HG02678 (cell line): ENCODE measurements at regions not wholly inside any gene's neighbourhood (a gene's known extent, or its start where the extent isn't known, plus 50 kb on each side); places are given as distances from the start of the nearest gene placed in this dataset.
"Not testable (repeated sequence)": the region's sequence is repeated elsewhere in the genome, so short reads cannot be mapped to it uniquely, and the experiment has no call there.

ENCODE experiments used
- ATAC-seq: cut with Tn5 transposase; IDR thresholded peaks from one replicate; pipeline ENCODE4 v1.9.1; 2021; ENCODE audit warnings: mild to moderate bottlenecking, moderate library complexity; ENCODE audit not compliant: unreplicated experiment

DNA sequence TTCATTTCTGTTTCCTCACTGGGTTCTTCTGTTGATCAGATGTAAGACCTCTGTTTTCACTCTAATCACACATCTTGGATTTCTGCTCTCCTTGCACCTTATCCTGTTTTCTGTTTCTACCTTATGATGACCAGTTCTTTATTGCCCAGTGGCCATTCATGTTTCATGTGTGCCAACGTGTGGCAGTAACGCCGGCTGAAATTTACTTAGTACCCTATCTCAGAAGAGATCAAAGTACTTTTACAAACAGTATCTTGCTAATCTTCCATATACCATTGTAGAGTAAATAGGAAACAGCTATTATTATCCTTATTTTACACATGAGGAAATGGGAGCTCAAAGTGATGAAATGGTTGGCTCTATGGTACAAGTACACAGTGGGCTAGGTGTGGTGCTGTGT is 74.0 kb downstream of the GATA3 start:
- no peak for ATAC-seq

DNA sequence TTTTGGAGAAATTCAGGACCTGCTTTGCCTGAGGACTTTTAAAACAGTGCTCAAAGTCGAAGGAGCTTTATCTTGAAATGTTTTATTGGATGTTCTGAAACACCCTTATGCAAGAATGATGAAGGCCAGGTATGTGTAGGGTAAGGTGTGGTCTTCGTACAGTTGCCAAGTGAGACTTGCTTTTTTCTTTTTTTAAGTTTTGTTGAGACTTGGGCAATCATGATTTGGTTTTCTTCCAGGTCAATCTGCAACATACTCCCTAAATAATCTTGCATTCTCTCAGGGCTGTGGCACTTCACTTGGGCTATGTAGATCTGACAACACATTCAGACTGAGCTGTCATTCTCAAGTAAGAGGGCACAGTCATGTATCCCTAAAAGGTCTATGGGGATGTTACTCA is 75.0 kb downstream of the GATA3 start:
- no peak for ATAC-seq

DNA sequence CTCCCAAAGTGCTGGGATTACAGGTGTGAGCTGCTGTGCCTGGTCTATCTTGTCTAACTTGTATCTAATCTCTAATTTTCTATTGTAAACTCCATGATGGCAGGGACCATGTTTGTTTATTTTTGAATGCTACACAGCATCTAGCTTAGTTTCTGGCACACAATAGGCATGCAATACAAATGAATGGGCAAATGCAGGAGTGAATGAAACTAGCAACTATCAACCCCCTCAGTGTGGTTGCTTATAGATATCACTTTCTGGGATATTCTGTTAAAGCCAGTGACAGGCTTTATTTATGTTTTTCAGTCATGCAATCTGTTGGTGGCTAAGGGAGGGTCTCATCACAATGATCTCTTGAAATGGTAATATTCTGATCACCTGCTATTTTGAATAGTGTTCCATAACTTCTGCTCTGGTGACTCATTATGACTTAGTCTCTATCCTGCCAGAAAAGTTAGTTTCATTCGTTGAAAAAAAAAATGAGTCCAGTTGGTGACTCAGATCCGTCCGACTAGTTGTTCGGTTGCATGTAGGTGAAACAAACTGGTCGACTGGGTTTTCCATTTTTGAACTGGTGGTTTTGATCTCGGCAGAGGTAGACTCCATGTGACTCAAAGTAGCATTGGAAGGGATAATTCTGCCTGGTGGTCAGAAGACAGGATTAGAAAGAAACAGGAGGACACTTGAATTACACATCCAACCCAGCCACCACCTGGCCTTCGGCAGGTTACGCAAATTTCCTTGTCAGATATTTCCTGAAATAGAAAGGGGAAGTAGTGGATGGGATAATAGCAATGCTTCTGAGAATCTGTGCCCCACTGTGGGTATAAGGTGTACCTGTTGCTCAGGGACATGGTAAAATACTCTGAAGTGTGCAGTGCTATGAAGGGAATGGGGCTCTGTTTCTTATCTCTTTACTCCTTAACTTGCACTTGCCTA is 76.8 kb downstream of the GATA3 start:
- ATAC-seq: peak; percentile 46

DNA sequence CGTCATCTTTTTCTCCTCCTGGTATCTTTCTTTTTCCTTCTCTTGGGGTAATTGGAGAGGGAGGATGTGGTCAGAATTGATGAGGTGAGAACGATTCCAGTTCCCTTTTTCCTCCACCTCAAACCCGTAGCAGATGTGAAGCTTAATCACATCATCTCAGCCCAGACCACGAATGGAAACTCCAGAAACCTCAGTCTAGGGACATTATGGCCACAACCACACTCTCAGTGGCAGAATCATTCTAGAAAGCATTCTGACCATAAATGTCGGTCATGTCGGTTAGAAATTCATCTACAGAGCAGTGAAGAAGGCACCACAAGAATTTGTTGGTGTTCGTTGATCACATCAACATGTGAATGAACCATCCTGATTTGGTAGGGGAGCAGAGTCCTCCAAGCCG is 78.7 kb downstream of the GATA3 start:
- ATAC-seq: peak; percentile 67

DNA sequence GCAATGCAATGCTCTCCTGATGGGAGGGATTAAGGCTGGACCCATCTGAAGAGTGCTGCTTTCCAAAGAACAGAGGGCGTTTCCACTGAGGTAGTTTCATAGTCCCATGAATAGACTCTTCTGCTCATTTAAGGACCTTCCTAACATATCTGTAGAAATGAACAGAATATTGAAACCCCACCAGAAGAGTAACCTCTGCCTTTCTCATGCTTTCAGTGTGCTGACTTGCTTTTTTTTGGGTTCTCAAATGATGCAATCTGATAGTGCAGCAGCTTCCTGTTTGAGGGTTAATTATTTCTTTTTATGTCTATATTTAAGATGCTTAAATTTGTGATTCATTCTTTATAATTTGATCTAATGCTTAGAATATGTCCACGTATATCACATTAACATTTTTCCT is 82.2 kb downstream of the GATA3 start:
- ATAC-seq: no peak

DNA sequence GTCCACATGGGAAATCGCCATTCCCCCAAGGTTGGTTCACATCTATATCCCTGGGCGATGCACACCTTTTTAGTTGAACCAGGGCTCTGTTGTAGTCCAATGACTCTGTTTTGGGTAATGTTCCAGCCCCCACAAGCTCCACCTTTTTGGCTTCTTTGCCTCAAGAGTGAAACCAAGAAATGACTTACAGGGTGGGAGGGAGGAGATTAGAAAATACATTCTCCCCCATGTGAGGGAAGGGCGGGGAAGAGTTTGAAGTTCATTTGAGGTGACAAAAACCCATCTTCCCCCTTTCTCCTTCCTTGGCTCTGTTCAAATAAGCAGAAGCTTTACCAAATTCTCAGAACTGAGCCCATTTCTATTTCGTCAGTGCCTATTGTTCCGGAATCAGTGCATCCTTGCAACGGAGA is 82.8 kb downstream of the GATA3 start:
- ATAC-seq: no peak

DNA sequence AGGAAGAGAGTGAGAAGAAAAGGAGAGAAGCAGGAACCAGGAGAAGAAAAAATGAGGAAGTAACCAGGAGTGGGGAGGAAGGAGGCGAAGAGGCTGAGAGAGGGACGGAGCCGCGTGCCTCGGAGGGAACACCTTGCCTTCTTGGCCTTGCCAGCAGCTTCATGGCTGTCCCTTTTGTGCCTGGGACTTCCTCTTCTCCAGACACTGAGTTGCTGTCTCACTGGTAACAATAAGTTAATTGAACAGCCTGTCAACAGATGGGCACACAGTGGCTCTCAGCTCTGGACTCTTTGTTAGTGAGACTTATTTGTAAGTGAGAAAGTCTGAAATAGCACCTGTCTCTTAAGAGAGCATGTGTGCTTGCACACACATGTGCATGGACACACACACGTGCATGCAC is 83.2 kb downstream of the GATA3 start:
- peak; percentile 28 for ATAC-seq

DNA sequence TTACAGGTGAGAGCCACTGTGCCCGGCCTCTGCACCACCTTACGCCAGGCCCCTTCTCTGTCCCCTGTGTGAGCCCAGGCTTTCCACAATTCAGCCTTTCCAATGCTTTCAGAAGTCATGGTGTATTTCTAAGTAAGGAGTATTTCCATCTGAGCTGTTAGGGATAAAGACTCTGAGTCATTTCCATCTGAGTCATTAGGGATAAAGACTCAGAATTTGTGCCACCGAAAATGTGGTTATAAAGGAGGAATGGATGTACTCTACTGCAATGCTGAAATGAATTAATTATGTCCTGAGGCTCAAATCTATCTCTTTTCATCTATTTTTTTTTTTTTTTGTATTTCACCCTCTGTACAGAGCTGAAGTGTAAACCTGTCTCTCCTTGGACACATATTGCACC is 84.0 kb downstream of the GATA3 start:
- ATAC-seq: no peak

DNA sequence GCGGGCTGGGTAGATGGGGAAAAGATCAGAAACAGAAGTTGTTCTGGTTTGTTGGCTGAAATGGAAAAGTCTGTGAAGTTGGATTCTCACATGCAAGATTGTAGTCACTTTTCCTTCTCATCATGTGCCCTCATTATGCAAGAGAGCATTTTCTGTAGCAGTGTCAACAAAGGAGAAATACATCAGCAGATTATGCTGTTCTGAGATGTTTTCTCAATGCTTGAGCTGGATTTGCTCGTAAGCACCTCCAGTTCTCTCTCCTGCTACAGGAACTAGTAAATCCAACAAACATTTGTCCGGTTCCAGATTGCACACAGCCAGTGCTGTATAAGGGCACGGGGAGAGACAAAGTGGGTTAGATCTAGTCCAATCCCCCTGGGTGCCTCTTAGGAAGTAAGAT is 90.0 kb downstream of the GATA3 start:
- ATAC-seq: no peak

DNA sequence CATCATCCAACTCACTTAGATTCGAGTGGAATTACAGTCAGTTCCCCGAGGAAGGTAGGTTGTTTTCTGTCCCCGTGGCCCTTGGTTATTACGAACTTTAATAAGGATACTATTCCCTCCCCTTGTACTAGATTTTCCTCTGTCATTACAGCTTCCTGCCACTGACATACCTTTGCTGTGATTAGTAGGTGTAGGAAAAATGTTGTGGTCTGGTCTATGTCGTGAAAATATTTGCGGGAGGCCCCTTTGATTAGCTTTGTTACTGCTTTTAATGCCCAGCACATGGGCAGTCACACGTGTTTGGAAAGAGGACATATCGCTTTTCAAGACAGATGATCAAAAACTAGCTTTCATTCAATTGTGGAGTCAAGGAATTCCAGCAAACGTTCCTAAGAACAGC is 92.2 kb downstream of the GATA3 start:
- ATAC-seq: no peak

DNA sequence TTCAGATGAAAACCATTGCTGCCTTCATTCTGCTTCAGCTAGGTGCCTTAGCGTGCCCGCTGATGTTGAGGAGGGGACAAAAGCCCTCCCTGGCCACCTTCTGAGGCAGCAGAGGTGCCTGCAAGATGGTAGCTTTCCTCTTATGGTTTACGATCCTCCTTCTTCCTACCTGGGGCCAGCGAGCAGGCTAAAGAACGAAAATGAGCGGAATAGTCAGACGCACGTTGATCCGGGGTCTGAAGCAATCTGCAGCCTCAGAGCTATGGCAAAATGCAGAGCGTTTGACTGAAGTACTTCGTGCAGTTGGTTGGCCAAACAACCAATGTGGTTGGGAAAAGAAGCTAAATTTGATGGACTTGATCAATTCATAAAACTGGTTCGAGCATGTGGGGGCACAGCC is 95.5 kb downstream of the GATA3 start:
- ATAC-seq: no peak

DNA sequence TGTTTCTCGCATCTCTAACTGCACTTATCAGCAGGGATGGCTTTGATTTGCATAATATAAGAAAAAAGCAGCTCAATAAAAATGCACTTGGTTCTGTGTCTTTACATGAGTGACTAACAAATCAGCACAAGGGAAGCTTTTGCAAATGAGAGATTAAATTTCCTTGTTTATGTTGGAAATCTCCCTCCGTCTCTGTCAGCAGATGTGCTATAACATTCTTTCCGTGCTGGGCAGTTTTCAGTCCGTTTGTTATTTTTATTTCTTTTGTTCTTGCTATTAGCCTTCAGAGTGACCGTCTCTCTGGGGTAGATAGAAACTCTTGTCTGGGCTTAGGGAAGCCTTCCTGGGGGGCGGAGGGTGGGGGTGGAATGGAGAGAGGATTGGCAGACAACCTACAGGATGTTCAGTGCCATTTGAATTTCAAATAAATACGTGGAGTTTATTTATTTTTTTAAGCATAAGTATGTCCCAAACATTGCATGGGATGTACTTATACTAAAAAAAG is 96.0 kb downstream of the GATA3 start:
- ATAC-seq: no peak

DNA sequence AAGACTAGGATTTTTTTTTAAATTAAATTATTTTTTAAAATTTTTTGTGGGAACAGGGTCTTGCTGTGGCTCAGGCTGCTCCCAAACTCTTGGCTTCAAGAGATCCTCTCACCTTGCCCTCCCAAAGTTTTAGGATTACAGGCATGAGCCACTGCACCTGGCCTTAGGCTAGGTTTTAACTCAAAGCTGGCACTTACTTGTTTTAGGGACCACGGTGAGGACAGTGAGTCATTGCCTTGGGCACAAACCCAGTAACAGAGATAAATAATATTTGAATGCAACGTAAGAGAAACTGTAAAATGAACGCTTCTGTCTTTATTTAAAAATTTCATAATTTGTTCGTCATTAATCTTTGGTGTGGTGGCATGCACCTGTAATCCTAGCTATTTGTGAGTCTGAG is 96.6 kb downstream of the GATA3 start:
- ATAC-seq: no peak

DNA sequence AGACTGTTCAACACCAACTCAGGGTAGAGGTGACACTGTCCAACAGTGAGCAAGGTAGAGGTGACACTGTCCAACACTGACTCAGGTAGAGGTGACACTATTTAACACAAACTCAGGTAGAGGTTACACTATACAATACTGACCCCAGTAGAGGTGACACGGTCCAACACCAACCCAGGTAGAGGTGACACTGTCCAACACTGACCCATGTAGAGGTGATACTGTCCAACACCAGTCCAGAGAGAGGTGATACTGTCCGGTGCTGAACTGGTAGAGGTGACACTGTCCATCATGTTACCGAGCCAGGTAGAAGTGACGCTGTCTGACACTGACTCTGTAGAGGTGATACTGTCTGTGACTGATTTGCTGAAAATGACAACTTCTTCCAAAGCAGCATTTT is 102.4 kb downstream of the GATA3 start:
- ATAC-seq: no peak

DNA sequence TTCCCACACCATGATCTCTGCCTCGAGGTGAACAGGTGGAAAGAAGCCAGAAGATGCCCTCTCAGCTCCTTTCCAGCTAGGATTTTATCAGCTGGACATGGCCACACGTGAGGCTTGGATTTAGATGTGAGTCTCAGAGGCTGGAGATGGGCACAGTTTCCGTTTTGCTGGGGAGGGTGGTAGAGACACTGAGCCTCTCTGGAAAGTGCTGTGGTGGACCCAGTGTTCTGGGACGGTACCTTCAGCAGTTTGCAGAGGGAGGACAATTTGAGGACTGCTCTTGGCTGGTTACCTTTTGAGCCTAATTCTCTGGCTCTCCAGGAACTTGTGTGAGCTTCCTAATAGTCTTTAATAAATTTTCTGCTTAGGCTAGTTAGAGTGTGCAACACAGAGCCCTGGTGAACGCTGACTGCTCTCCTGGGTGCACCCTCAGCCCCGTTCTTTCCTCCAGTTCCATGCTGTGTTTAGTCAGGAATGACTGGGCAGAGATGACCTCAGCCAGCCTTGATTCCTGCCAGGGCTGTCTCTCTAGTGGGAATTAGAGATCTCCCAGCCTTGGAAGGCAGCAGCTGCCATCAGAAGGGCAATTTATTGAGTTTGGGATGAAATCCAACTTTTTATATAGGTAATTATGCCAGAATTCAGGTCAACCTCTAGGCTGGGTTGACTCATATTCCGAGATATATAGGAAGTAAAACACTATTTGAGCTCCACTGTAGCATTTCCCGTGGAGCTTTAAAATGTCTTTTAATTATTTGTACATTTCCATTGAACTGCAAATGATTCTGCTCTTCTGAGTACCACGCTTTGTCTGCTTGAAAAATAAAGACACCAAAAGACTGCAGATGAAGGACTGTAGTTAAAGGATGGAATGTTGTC is 103.9 kb downstream of the GATA3 start:
- no peak for ATAC-seq

DNA sequence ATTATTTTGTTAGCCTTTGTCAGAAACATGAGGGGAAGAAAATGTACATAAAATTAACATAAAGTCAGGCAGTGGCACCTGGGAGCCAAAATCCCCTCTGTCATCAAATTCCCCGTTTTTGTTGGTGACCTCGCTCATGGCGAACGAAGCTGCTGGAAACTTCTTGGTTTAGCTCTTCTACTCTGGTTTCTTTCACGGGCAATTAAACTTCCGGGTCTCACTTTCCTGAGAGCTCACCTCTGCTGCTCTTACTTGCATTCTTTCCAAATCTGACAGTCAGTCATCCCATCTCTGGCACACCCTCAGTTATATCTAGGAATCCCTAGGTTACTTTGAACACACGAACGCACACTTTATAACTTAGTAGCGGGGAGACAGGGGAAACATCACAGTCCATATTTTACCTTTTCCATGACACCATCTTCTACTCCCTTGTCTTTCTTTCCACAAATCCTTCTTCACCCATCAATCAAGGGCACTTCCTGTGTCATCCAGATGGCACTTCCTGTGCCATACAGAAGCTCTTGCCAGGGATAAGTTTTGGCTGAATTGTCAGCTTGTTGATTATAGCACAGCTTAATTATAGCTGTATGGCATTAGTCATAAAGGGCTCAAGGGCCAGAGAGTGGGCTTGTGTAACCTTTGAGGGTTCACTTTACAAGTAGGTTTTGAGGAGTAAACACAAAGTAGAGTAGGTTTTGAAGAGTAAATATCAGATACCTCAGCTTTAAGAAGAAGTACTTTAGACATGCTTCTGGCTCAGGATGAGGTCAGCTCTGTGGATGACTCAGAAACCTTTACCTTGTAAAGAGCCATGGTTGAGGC is 105.1 kb downstream of the GATA3 start:
- no peak for ATAC-seq

DNA sequence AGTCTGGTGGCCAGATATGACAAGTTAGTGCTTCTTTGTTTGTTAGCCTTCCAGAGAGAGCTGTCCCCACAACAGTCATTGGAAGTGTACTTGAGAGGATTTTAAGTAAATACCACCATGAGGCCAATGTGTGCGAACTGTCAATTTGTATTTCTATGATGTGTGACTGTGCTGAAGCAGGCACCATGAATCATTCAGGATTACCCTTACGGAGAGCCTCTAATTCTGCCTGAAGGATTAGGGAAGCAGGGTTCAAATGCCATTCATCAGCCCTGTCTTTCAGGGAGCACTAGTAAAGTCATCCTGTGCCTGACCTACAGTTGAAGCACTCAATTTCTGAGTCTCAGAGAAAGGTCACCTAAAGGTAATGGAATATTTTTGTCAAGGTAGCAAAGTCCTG is 109.3 kb downstream of the GATA3 start:
- no peak for ATAC-seq

DNA sequence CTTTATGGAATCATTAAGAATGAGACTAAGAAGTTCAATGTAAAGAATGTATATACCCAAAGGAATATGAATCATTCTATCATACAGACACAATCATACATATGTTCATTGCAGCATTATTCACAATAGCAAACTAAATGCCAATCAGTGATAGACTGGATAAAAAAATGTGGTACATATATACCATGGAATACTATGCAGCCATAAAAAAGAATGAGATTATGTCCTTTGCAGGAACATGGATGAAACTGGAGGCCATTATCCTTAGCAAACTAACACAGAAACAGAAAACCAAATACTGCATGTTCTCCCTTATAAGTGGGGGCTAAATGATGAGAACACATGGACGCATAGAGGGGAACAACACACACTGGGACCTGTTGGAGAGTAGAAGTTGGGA is 110.2 kb downstream of the GATA3 start:
- not testable (repeated sequence) for ATAC-seq

DNA sequence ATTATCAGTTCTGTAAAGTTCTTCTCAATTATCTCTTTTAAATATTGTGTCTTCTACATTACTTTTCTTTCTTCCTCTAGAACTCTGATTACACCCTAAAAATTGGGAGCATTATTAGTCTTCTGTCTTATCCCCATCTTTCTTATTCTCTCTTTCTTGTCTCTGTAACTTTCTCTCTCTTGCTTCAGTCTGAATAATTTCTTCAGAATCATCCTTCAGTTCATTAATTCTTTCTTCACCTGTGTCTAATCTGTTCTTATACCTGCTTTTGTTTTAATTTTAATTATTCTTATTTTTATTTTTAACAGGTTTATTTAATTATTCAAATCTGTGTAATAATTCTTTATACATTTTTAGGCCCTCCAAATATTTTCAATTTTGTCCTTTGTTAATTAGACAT is 114.3 kb downstream of the GATA3 start:
- ATAC-seq: no peak

DNA sequence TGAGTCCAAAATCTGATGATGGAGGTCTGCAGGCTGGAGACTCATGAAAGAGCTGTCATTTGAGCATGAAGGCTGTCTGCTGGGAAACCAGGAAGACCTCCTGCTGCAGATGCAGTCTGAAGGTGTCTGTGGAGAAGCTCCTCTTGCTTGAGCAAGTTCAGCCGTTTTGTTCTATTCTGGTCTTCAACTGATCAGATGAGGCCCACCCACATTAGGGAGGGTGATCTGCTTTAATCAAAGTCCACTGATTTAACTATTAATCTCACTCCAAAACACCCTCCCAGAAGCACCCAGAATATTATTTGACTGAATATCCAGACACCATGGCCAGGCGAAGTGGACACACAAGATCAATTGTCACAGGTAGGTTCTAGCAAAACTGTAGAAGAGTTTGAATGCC is 116.5 kb downstream of the GATA3 start:
- ATAC-seq: no peak

DNA sequence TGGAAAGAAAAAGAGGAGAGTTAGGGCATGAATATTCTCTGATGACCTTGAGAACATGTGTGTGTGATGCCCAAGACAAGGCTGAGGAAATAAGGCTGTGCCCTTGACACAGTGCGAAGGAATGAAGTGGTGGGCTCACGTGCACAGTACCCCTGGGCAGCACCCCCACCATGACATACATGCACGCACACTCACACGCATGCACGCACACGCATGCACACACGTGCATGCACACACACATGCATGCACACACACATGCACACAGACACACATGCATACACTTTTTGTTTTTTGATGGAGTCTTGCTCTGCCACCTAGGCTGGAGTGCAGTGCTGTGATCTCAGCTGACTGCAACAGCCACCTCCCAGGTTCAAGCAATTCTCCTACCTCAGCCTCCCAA is 118.1 kb downstream of the GATA3 start:
- no peak for ATAC-seq
